HepG2 (cell line): ENCODE measurements at regions not wholly inside any gene's neighbourhood (a gene's known extent, or its start where the extent isn't known, plus 50 kb on each side); places are given as distances from the start of the nearest gene placed in this dataset.
"Not testable (repeated sequence)": the region's sequence is repeated elsewhere in the genome, so short reads cannot be mapped to it uniquely, and the experiment has no call there.

Experiments
- ATAC-seq: fragments of 200-7000 bp; cut with Tn5 transposase; 3 replicates; pipeline ENCODE4 v1.9.1; 2020; ENCODE audit warnings: mild to moderate bottlenecking, moderate library complexity
- BruUV-seq: library from RNA; stranded (reverse); fragments of 400-500 nt; replicated peaks from 2 replicates; lab custom pipeline; 2021; lab: Mats Ljungman, UMichigan
- CTCF ChIA-PET: fragments of 300-600 bp; formaldehyde crosslinking; extraction: SDS; loops from one replicate; lab custom pipeline; 2021; ENCODE audit warnings: low total read pairs, inconsistent platforms, low intra/inter-chr PET ratio; lab: Yijun Ruan, JAX
- POLR2A ChIA-PET: fragments of 350-600 bp; sonication (Branson Sonifier 250); formaldehyde crosslinking; loops from one replicate; lab custom pipeline; 2020; ENCODE audit warnings: antibody characterized with exemption, inconsistent platforms; lab: Yijun Ruan, JAX
- DNase-seq: peaks from one replicate; pipeline ENCODE4 v3.0.0-alpha.2; 2015; ENCODE audit warnings: low spot score
- FAIRE-seq: peaks from 3 replicates; lab custom pipeline; 2011; peaks lifted over from hg19 to GRCh38; lab: Jason Lieb, UNC
- H2AFZ ChIP-seq: one replicate; pipeline ENCODE4 v1.6.1; 2011; ENCODE audit warnings: low read length, inconsistent platforms
- H3K27ac ChIP-seq: fragments of 300-600 bp; 3 replicates; pipeline ENCODE4 v1.8.0; 2011; ENCODE audit warnings: mixed run types, mild to moderate bottlenecking, mixed read lengths, low read length, inconsistent platforms; ENCODE audit not compliant: insufficient read depth; ENCODE audit errors: extremely low read length
- H3K27me3 ChIP-seq, 2 experiments: fragments of 200-600 bp in 1 of 2; 2 replicates in 1 of 2; 3 replicates in 1 of 2; pipeline versions ENCODE4 v1.6.0 to v1.8.0; 2011; ENCODE audit warnings: low read length in 2 of 2, mild to moderate bottlenecking in 2 of 2, moderate library complexity in 2 of 2, inconsistent platforms in 1 of 2; ENCODE audit not compliant: insufficient read depth in 2 of 2, control insufficient read depth in 1 of 2
- H3K36me3 ChIP-seq, 2 experiments: fragments of 200-600 bp in 1 of 2; replicated peaks in 1 of 2; 2 replicates in 1 of 2; 3 replicates in 1 of 2; pipeline versions ENCODE4 v1.5.1 to v1.8.0; 2011; ENCODE audit warnings: low read length in 2 of 2, inconsistent platforms in 1 of 2; ENCODE audit not compliant: insufficient read depth in 2 of 2, control insufficient read depth in 1 of 2
- H3K4me1 ChIP-seq: 2 replicates; pipeline ENCODE4 v1.5.1; 2012; ENCODE audit warnings: low read length, inconsistent platforms; ENCODE audit not compliant: insufficient read depth
- H3K4me2 ChIP-seq: 2 replicates; pipeline ENCODE4 v1.6.0; 2011; ENCODE audit warnings: low read depth, low read length, inconsistent platforms
- H3K4me3 ChIP-seq, 3 experiments: fragments of 200-600 bp in 1 of 3; sonication (generic), shearing (Covaris generic) in 1 of 3; replicated peaks in 1 of 3; 2 replicates each; pipeline ENCODE4 v1.5.1; 2011 to 2016; ENCODE audit warnings: low read length in 3 of 3, inconsistent platforms in 2 of 3, low read depth in 2 of 3, mild to moderate bottlenecking in 2 of 3, control low read depth in 1 of 3, mixed read lengths in 1 of 3; ENCODE audit not compliant: insufficient read depth in 1 of 3
- H3K79me2 ChIP-seq: one replicate; pipeline ENCODE4 v1.6.1; 2011; ENCODE audit warnings: low read length, inconsistent platforms; ENCODE audit not compliant: insufficient read depth
- H3K9ac ChIP-seq: 2 replicates; pipeline ENCODE4 v1.6.0; 2011; ENCODE audit warnings: mild to moderate bottlenecking, low read depth, low read length, inconsistent platforms; ENCODE audit not compliant: insufficient read depth
- H3K9me3 ChIP-seq: 2 replicates; pipeline ENCODE4 v1.5.1; 2012; ENCODE audit warnings: mild to moderate bottlenecking, low read length
- H4K20me1 ChIP-seq: 2 replicates; pipeline ENCODE4 v1.6.0; 2011; ENCODE audit warnings: inconsistent platforms, mild to moderate bottlenecking, low read length, moderate library complexity; ENCODE audit not compliant: insufficient read depth
- FOXM1 ChIP-seq: sonication (generic); formaldehyde crosslinking; IDR thresholded peaks from 2 replicates; pipeline ENCODE4 v1.5.0; 2020; ENCODE audit warnings: missing genetic modification reagents
- JUN ChIP-seq: sonication (generic); formaldehyde crosslinking; IDR thresholded peaks from 2 replicates; pipeline ENCODE4 v1.4.0; 2020; ENCODE audit warnings: mild to moderate bottlenecking, missing genetic modification reagents
- NCOA2 ChIP-seq: sonication (generic); formaldehyde crosslinking; IDR thresholded peaks from 2 replicates; pipeline ENCODE4 v1.8.0; 2022; ENCODE audit warnings: inconsistent platforms
- PCBP1 ChIP-seq: fragments of 200-400 bp; formaldehyde crosslinking; IDR thresholded peaks from 2 replicates; pipeline ENCODE4 v1.6.1; 2017; ENCODE audit warnings: mild to moderate bottlenecking, low read depth, low read length, borderline replicate concordance
- ZFX ChIP-seq: sonication (generic); formaldehyde crosslinking; IDR thresholded peaks from 2 replicates; pipeline ENCODE4 v1.4.0; 2020; ENCODE audit warnings: mild to moderate bottlenecking, low read depth, missing genetic modification reagents, moderate library complexity
- ZNF142 ChIP-seq: sonication (generic); formaldehyde crosslinking; IDR thresholded peaks from 2 replicates; pipeline ENCODE4 v1.4.0; 2020; ENCODE audit warnings: missing genetic modification reagents
- ZNF530 ChIP-seq: sonication (generic); formaldehyde crosslinking; IDR thresholded peaks from 2 replicates; pipeline ENCODE4 v1.5.0; 2020; ENCODE audit warnings: low read depth, mild to moderate bottlenecking, missing genetic modification reagents
- ZNF567 ChIP-seq: sonication (generic); formaldehyde crosslinking; IDR thresholded peaks from 2 replicates; pipeline ENCODE4 v1.8.1; 2023; ENCODE audit warnings: mild to moderate bottlenecking, missing genetic modification reagents, borderline replicate concordance
- ZNF629 ChIP-seq: sonication (generic); formaldehyde crosslinking; conservative IDR thresholded peaks from 2 replicates; pipeline ENCODE4 v1.5.0; 2020; ENCODE audit warnings: missing genetic modification reagents
- ZNF737 ChIP-seq: sonication (generic); formaldehyde crosslinking; IDR thresholded peaks from 2 replicates; pipeline ENCODE4 v1.5.0; 2020; ENCODE audit warnings: missing genetic modification reagents, mild to moderate bottlenecking, borderline replicate concordance
- ZNF746 ChIP-seq: sonication (generic); formaldehyde crosslinking; IDR thresholded peaks from 2 replicates; pipeline ENCODE4 v1.8.0; 2022; ENCODE audit warnings: mild to moderate bottlenecking, missing genetic modification reagents
- ZSCAN22 ChIP-seq: sonication (generic); formaldehyde crosslinking; IDR thresholded peaks from 2 replicates; pipeline ENCODE4 v1.4.0; 2020; ENCODE audit warnings: mild to moderate bottlenecking, missing genetic modification reagents
- ZSCAN5A ChIP-seq: sonication (generic); formaldehyde crosslinking; IDR thresholded peaks from 2 replicates; pipeline ENCODE4 v1.8.0; 2022; ENCODE audit warnings: mild to moderate bottlenecking, missing genetic modification reagents, borderline replicate concordance
- WGBS: methylation state at CpG from one replicate; pipeline ENCODE4 v1.1.6; 2017; ENCODE audit warnings: low lambda C conversion rate; 5-methylcytosine and 5-hydroxymethylcytosine counted together
- in situ Hi-C: cut with HindIII; loops from 2 replicates; pipeline ENCODE4 v1.10.0; 2017; ENCODE audit warnings: low pct_unique_long_range_greater_than_20kb; ENCODE audit not compliant: extremely low pct_ligation_motif_present
- intact Hi-C: fragments of 100-400 bp; cut with micrococcal nuclease; formaldehyde crosslinking; loops from one replicate; pipeline ENCODE4 v1.10.0; 2022; ENCODE audit not compliant: unreplicated experiment

- H3K4me3 ChIP-seq, H3K27me3 ChIP-seq, H2AFZ ChIP-seq, H3K4me2 ChIP-seq, POLR2A ChIA-PET, H3K27ac ChIP-seq, in situ Hi-C loops, H3K4me1 ChIP-seq, H4K20me1 ChIP-seq, DNase-seq, CTCF ChIA-PET, H3K79me2 ChIP-seq, H3K9ac ChIP-seq, intact Hi-C loops, ATAC-seq, FAIRE-seq, H3K36me3 ChIP-seq, BruUV-seq: not testable (repeated sequence)
- peaks cover 79% of the 10 kb centered on the region for H3K9me3 ChIP-seq
- WGBS = 0% methylated on average over 2 of the region's 2 CpGs
These were observed 1025.7 kb downstream of the NCAM2 start for GRCh38 chr21:22023896-22024295.

GRCh38 chr21:22044431-22044830 is 1046.2 kb downstream of the NCAM2 start:
- Histone ChIP-seq H3K4me2 (no peak overlapping the region), H2AFZ (no peak overlapping the region), H3K9ac (no peak overlapping the region), H3K9me3 (peaks cover 82% of the 10 kb centered on the region), H3K27ac (no peak overlapping the region), H3K4me1 (no peaks in the 10 kb centered on the region), H3K27me3 (no peaks in the 10 kb centered on the region), H3K79me2 (no peaks in the 10 kb centered on the region), H3K4me3 (no peak overlapping the region), H4K20me1 (no peaks in the 10 kb centered on the region), H3K36me3 (no peaks in the 10 kb centered on the region)
- DNase-seq (no peak), ATAC-seq (no peak), FAIRE-seq (no peak)
- POLR2A ChIA-PET = no interaction called here
- intact Hi-C loops = no loop called here
- WGBS = 0% methylated on average over 2 of the region's 2 CpGs
- in situ Hi-C loops = no loop called here
- CTCF ChIA-PET = no interaction called here
- BruUV-seq = no TSS peak
- TF ChIP-seq ZNF567 (CRISPR knock-in tag) = no peak
- TF ChIP-seq FOXM1 (CRISPR knock-in tag) = no peak
- TF ChIP-seq JUN (CRISPR knock-in tag) = no peak
- TF ChIP-seq PCBP1 = no peak
- no peak for TF ChIP-seq ZNF629 (CRISPR knock-in tag)
- no peak for TF ChIP-seq ZSCAN22 (CRISPR knock-in tag)
- TF ChIP-seq NCOA2 = no peak
- no peak for TF ChIP-seq ZSCAN5A (CRISPR knock-in tag)
- no peak for TF ChIP-seq ZFX (CRISPR knock-in tag)
- no peak for TF ChIP-seq ZNF142
- TF ChIP-seq ZNF746 (CRISPR knock-in tag) = no peak
- TF ChIP-seq ZNF530 (CRISPR knock-in tag) = no peak
- no peak for TF ChIP-seq ZNF737
